ENCODE measurements at regions not wholly inside any gene's neighbourhood (a gene's known extent, or its start where the extent isn't known, plus 50 kb on each side); places are given as distances from the start of the nearest gene placed in this dataset.

GRCh38 chr21:22083899-22084298 lies 1085.7 kb downstream of the NCAM2 start:
- Histone ChIP-seq H3K4me3 (ENCODE audit: low read depth, low read length) (no peak overlapping the region), H3K4me1 (ENCODE audit: control insufficient read depth, insufficient read depth, low read length) (no peaks in the 10 kb centered on the region), H3K27me3 (ENCODE audit: control insufficient read depth, insufficient read depth, low read length) (0 out of 2 replicates have a peak, but pooled peaks cover 2% of the 10 kb centered on the region), H3K9me3 (ENCODE audit: control insufficient read depth, insufficient read depth, low read length) (peaks cover 10% of the 10 kb centered on the region; the same call in 1 of the 2 replicates), H3K27ac (ENCODE audit: low read depth, low read length) (no peak overlapping the region), H3K9ac (ENCODE audit: low read depth, low read length) (no peak overlapping the region), H3K36me3 (ENCODE audit: control insufficient read depth, insufficient read depth, low read length) (no peaks in the 10 kb centered on the region)

- peaks cover 2% of the 10 kb centered on the region; the same call in 1 of the 2 replicates for H3K27me3 ChIP-seq (ENCODE audit: control insufficient read depth, insufficient read depth, low read length)
Measured at GRCh38 chr21:22096314-22096713, 1098.1 kb downstream of the NCAM2 start.

GRCh38 chr21:22106720-22107410 lies 1108.7 kb downstream of the NCAM2 start:
- Histone ChIP-seq H3K27ac (ENCODE audit: low read depth, low read length) (no peak overlapping the region), H3K4me3 (ENCODE audit: low read depth, low read length) (no peak overlapping the region), H3K36me3 (ENCODE audit: control insufficient read depth, insufficient read depth, low read length) (no peaks in the 10 kb centered on the region), H3K9me3 (ENCODE audit: control insufficient read depth, insufficient read depth, low read length) (no peaks in the 10 kb centered on the region), H3K27me3 (ENCODE audit: control insufficient read depth, insufficient read depth, low read length) (no peaks in the 10 kb centered on the region), H3K4me1 (ENCODE audit: control insufficient read depth, insufficient read depth, low read length) (no peaks in the 10 kb centered on the region), H3K9ac (ENCODE audit: low read depth, low read length) (no peak overlapping the region)

More at GRCh38 chr21:22096314-22096713, 1098.1 kb downstream of the NCAM2 start:
- H3K27ac ChIP-seq (ENCODE audit: low read depth, low read length): no peak overlapping the region
- no peak overlapping the region for H3K4me3 ChIP-seq (ENCODE audit: low read depth, low read length)
- H3K4me1 ChIP-seq (ENCODE audit: control insufficient read depth, insufficient read depth, low read length): no peaks in the 10 kb centered on the region
- H3K9me3 ChIP-seq (ENCODE audit: control insufficient read depth, insufficient read depth, low read length): no peaks in the 10 kb centered on the region
- no peak overlapping the region for H3K9ac ChIP-seq (ENCODE audit: low read depth, low read length)
- H3K36me3 ChIP-seq (ENCODE audit: control insufficient read depth, insufficient read depth, low read length): no peaks in the 10 kb centered on the region

- Histone ChIP-seq H3K9me3 (ENCODE audit: control insufficient read depth, insufficient read depth, low read length) (no peaks in the 10 kb centered on the region), H3K4me3 (ENCODE audit: low read depth, low read length) (no peak overlapping the region), H3K27me3 (ENCODE audit: control insufficient read depth, insufficient read depth, low read length) (no peaks in the 10 kb centered on the region), H3K4me1 (ENCODE audit: control insufficient read depth, insufficient read depth, low read length) (no peaks in the 10 kb centered on the region), H3K27ac (ENCODE audit: low read depth, low read length) (no peak overlapping the region), H3K36me3 (ENCODE audit: control insufficient read depth, insufficient read depth, low read length) (no peaks in the 10 kb centered on the region), H3K9ac (ENCODE audit: low read depth, low read length) (no peak overlapping the region)
Measured at GRCh38 chr21:22115746-22116145, 1117.5 kb downstream of the NCAM2 start.

- Histone ChIP-seq H3K4me3 (ENCODE audit: low read depth, low read length) (no peak overlapping the region), H3K4me1 (ENCODE audit: control insufficient read depth, insufficient read depth, low read length) (no peaks in the 10 kb centered on the region), H3K9me3 (ENCODE audit: control insufficient read depth, insufficient read depth, low read length) (0 out of 2 replicates have a peak, but pooled peaks cover 4% of the 10 kb centered on the region), H3K36me3 (ENCODE audit: control insufficient read depth, insufficient read depth, low read length) (no peaks in the 10 kb centered on the region), H3K27me3 (ENCODE audit: control insufficient read depth, insufficient read depth, low read length) (no peaks in the 10 kb centered on the region), H3K9ac (ENCODE audit: low read depth, low read length) (peak overlapping the region; percentile 7; the same call in 1 of the 2 replicates), H3K27ac (ENCODE audit: low read depth, low read length) (no peak overlapping the region)
Measured at GRCh38 chr21:22120616-22121266, 1122.5 kb downstream of the NCAM2 start.

GRCh38 chr21:22125581-22125980 lies 1127.4 kb downstream of the NCAM2 start:
- Histone ChIP-seq H3K9ac (ENCODE audit: low read depth, low read length) (no peak overlapping the region), H3K9me3 (ENCODE audit: control insufficient read depth, insufficient read depth, low read length) (0 out of 2 replicates have a peak, but pooled peaks cover 4% of the 10 kb centered on the region), H3K27ac (ENCODE audit: low read depth, low read length) (no peak overlapping the region), H3K4me1 (ENCODE audit: control insufficient read depth, insufficient read depth, low read length) (0 out of 2 replicates have a peak, but pooled peaks cover 7% of the 10 kb centered on the region), H3K27me3 (ENCODE audit: control insufficient read depth, insufficient read depth, low read length) (no peaks in the 10 kb centered on the region), H3K4me3 (ENCODE audit: low read depth, low read length) (no peak overlapping the region), H3K36me3 (ENCODE audit: control insufficient read depth, insufficient read depth, low read length) (no peaks in the 10 kb centered on the region)

GRCh38 chr21:22128671-22129070 lies 1130.5 kb downstream of the NCAM2 start:
- H3K27ac ChIP-seq (ENCODE audit: low read depth, low read length): no peak overlapping the region
- no peak overlapping the region for H3K4me3 ChIP-seq (ENCODE audit: low read depth, low read length)
- H3K36me3 ChIP-seq (ENCODE audit: control insufficient read depth, insufficient read depth, low read length): no peaks in the 10 kb centered on the region
- no peaks in the 10 kb centered on the region for H3K27me3 ChIP-seq (ENCODE audit: control insufficient read depth, insufficient read depth, low read length)
- H3K9ac ChIP-seq (ENCODE audit: low read depth, low read length): no peak overlapping the region
- 0 out of 2 replicates have a peak, but pooled peaks cover 7% of the 10 kb centered on the region for H3K4me1 ChIP-seq (ENCODE audit: control insufficient read depth, insufficient read depth, low read length)
- no peaks in the 10 kb centered on the region for H3K9me3 ChIP-seq (ENCODE audit: control insufficient read depth, insufficient read depth, low read length)

GRCh38 chr21:22132358-22133071 lies 1134.3 kb downstream of the NCAM2 start:
- Histone ChIP-seq H3K36me3 (ENCODE audit: control insufficient read depth, insufficient read depth, low read length) (no peaks in the 10 kb centered on the region), H3K9me3 (ENCODE audit: control insufficient read depth, insufficient read depth, low read length) (no peaks in the 10 kb centered on the region; the same call in 1 of the 2 replicates), H3K9ac (ENCODE audit: low read depth, low read length) (no peak overlapping the region), H3K4me1 (ENCODE audit: control insufficient read depth, insufficient read depth, low read length) (no peaks in the 10 kb centered on the region), H3K27ac (ENCODE audit: low read depth, low read length) (no peak overlapping the region), H3K27me3 (ENCODE audit: control insufficient read depth, insufficient read depth, low read length) (no peaks in the 10 kb centered on the region), H3K4me3 (ENCODE audit: low read depth, low read length) (no peak overlapping the region)

- Histone ChIP-seq H3K4me3 (ENCODE audit: low read depth, low read length) (no peak overlapping the region), H3K36me3 (ENCODE audit: control insufficient read depth, insufficient read depth, low read length) (no peaks in the 10 kb centered on the region), H3K4me1 (ENCODE audit: control insufficient read depth, insufficient read depth, low read length) (no peaks in the 10 kb centered on the region), H3K9me3 (ENCODE audit: control insufficient read depth, insufficient read depth, low read length) (no peaks in the 10 kb centered on the region; the same call in 1 of the 2 replicates), H3K27me3 (ENCODE audit: control insufficient read depth, insufficient read depth, low read length) (no peaks in the 10 kb centered on the region), H3K9ac (ENCODE audit: low read depth, low read length) (no peak overlapping the region), H3K27ac (ENCODE audit: low read depth, low read length) (no peak overlapping the region)
Measured at GRCh38 chr21:22136740-22137139, 1138.5 kb downstream of the NCAM2 start.

- Histone ChIP-seq H3K9me3 (ENCODE audit: control insufficient read depth, insufficient read depth, low read length) (no peaks in the 10 kb centered on the region; the same call in 1 of the 2 replicates), H3K36me3 (ENCODE audit: control insufficient read depth, insufficient read depth, low read length) (no peaks in the 10 kb centered on the region), H3K9ac (ENCODE audit: low read depth, low read length) (no peak overlapping the region), H3K27ac (ENCODE audit: low read depth, low read length) (no peak overlapping the region), H3K27me3 (ENCODE audit: control insufficient read depth, insufficient read depth, low read length) (no peaks in the 10 kb centered on the region), H3K4me3 (ENCODE audit: low read depth, low read length) (no peak overlapping the region), H3K4me1 (ENCODE audit: control insufficient read depth, insufficient read depth, low read length) (no peaks in the 10 kb centered on the region)
Measured at GRCh38 chr21:22138297-22139016, 1140.2 kb downstream of the NCAM2 start.
